ENCODE measurements at regions not wholly inside any gene's neighbourhood (a gene's known extent, or its start where the extent isn't known, plus 50 kb on each side); places are given as distances from the start of the nearest gene placed in this dataset.

GRCh38 chr11:45476126-45476525, 189.3 kb downstream of the CHST1 start:
- no peak for TF ChIP-seq SMC3 (IDR thresholded peaks at IDR 0.05; ENCODE audit: low read depth, low read length)
- Histone ChIP-seq H3K27me3 (ENCODE audit: insufficient read depth) (peaks cover 30% of the 10 kb centered on the region; the same call in 1 of the 2 replicates), H3K9me3 (no peaks in the 10 kb centered on the region), H3K4me3 (ENCODE audit: low read depth in 2 of 2, low read length in 1 of 2) (no peak overlapping the region), H2AFZ (ENCODE audit: low read depth) (no peak overlapping the region), H3K36me3 (replicated peaks in 1 of 2; ENCODE audit: control insufficient read depth in 1 of 2, insufficient read depth in 2 of 2, low read length in 1 of 2) (no peaks in the 10 kb centered on the region), H3F3A (replicated peaks; ENCODE audit: insufficient read depth) (no peaks in the 10 kb centered on the region), H3K4me2 (no peak overlapping the region), H3K27ac (ENCODE audit: low read depth in 2 of 2, low read length in 1 of 2) (no peak overlapping the region), H3K79me2 (ENCODE audit: insufficient read depth) (no peaks in the 10 kb centered on the region), H3K9me2 (no peaks in the 10 kb centered on the region), H4K20me1 (ENCODE audit: insufficient read depth) (no peaks in the 10 kb centered on the region), H3K9ac (no peak overlapping the region), H3K4me1 (ENCODE audit: control insufficient read depth in 1 of 2, insufficient read depth in 2 of 2, low read depth in 1 of 2, low read length in 1 of 2) (no peaks in the 10 kb centered on the region)
- CTCF ChIA-PET: interaction anchor here (0.8 to 1.4 kb wide), 2 partner anchors 23 to 296 kb away, joined by 3 read pairs; no protein-coding TSS in a partner anchor
- POLR2A ChIA-PET: interaction anchor here (0.8 kb wide), 1 partner anchor 10 kb away, joined by 3 read pairs; no protein-coding TSS in a partner anchor
- DNase-seq: no peak
- WGBS (ENCODE audit: low lambda C conversion rate): 36% methylated on average over 2 of the region's 2 CpGs

- H3K79me2 ChIP-seq (ENCODE audit: insufficient read depth): no peaks in the 10 kb centered on the region
- WGBS (ENCODE audit: low lambda C conversion rate): 25% methylated on average over 2 of the region's 2 CpGs
- no peaks in the 10 kb centered on the region for H4K20me1 ChIP-seq (ENCODE audit: insufficient read depth)
- no peaks in the 10 kb centered on the region for H3F3A ChIP-seq (replicated peaks; ENCODE audit: insufficient read depth)
- no peak overlapping the region for H3K27ac ChIP-seq (ENCODE audit: low read depth in 2 of 2, low read length in 1 of 2)
- TF ChIP-seq FOXM1 (IDR thresholded peaks at IDR 0.05; ENCODE audit: low read depth) (no peak), EP300 (IDR thresholded peaks at IDR 0.05; ENCODE audit: borderline replicate concordance in 1 of 2, low read depth in 1 of 2, low read length in 1 of 2) (no peak), TEAD4 (IDR thresholded peaks at IDR 0.05; ENCODE audit: borderline replicate concordance, insufficient read depth) (no peak), YY1 (IDR thresholded peaks at IDR 0.05; ENCODE audit: low read depth) (no peak), NRF1 (IDR thresholded peaks at IDR 0.05; ENCODE audit: low read depth, low read length) (no peak), NFIC (IDR thresholded peaks at IDR 0.05; ENCODE audit: borderline replicate concordance) (no peak), MEF2A (IDR thresholded peaks at IDR 0.05; ENCODE audit: borderline replicate concordance, low read depth) (no peak), JUND (IDR thresholded peaks at IDR 0.05) (no peak), ELF1 (IDR thresholded peaks at IDR 0.05) (no peak)
- DNase-seq: no peak
- no peak overlapping the region for H3K4me3 ChIP-seq (ENCODE audit: low read depth in 2 of 2, low read length in 1 of 2)
- peaks cover 25% of the 10 kb centered on the region; the same call in 1 of the 2 replicates for H3K27me3 ChIP-seq (ENCODE audit: insufficient read depth)
- no peaks in the 10 kb centered on the region for H3K9me2 ChIP-seq
- no peak overlapping the region for H3K4me2 ChIP-seq
- H3K9me3 ChIP-seq: no peaks in the 10 kb centered on the region
- H3K36me3 ChIP-seq (replicated peaks in 1 of 2; ENCODE audit: control insufficient read depth in 1 of 2, insufficient read depth in 2 of 2, low read length in 1 of 2): no peaks in the 10 kb centered on the region
- ChIA-PET POLR2A (no interaction called here), CTCF (interaction anchor here (1.1 kb wide), 1 partner anchor 10 kb away, joined by 3 read pairs; no protein-coding TSS in a partner anchor)
- H3K9ac ChIP-seq: no peak overlapping the region
- H2AFZ ChIP-seq (ENCODE audit: low read depth): no peak overlapping the region
- no peaks in the 10 kb centered on the region for H3K4me1 ChIP-seq (ENCODE audit: control insufficient read depth in 1 of 2, insufficient read depth in 2 of 2, low read depth in 1 of 2, low read length in 1 of 2)
Measured at GRCh38 chr11:45475173-45475572, 189.0 kb upstream of the SYT13 start.

GRCh38 chr11:45473341-45473895, 187.3 kb upstream of the SYT13 start:
- no peaks in the 10 kb centered on the region for H3K36me3 ChIP-seq (replicated peaks in 1 of 2; ENCODE audit: control insufficient read depth in 1 of 2, insufficient read depth in 2 of 2, low read length in 1 of 2)
- H3F3A ChIP-seq (replicated peaks; ENCODE audit: insufficient read depth): no peaks in the 10 kb centered on the region
- H3K9me2 ChIP-seq: no peaks in the 10 kb centered on the region
- H3K4me1 ChIP-seq (ENCODE audit: control insufficient read depth in 1 of 2, insufficient read depth in 2 of 2, low read depth in 1 of 2, low read length in 1 of 2): no peaks in the 10 kb centered on the region
- ChIA-PET CTCF (no interaction called here), POLR2A (no interaction called here)
- H3K79me2 ChIP-seq (ENCODE audit: insufficient read depth): no peaks in the 10 kb centered on the region
- H4K20me1 ChIP-seq (ENCODE audit: insufficient read depth): no peaks in the 10 kb centered on the region
- no peak overlapping the region for H2AFZ ChIP-seq (ENCODE audit: low read depth)
- no peak overlapping the region for H3K4me3 ChIP-seq (ENCODE audit: low read depth in 2 of 2, low read length in 1 of 2)
- no peak overlapping the region for H3K9ac ChIP-seq
- no peaks in the 10 kb centered on the region for H3K9me3 ChIP-seq
- no peak overlapping the region for H3K27ac ChIP-seq (ENCODE audit: low read depth in 2 of 2, low read length in 1 of 2)
- no peak overlapping the region for H3K4me2 ChIP-seq
- H3K27me3 ChIP-seq (ENCODE audit: insufficient read depth): peaks cover 19% of the 10 kb centered on the region; the same call in 1 of the 2 replicates
- WGBS (ENCODE audit: low lambda C conversion rate): 28% methylated on average over 3 of the region's 3 CpGs
- no peak for TF ChIP-seq RFX5 (IDR thresholded peaks at IDR 0.05; ENCODE audit: low read length)
- TF ChIP-seq TAF1 (IDR thresholded peaks at IDR 0.05; ENCODE audit: borderline replicate concordance, low read depth, low read length): no peak
- TF ChIP-seq NRF1 (IDR thresholded peaks at IDR 0.05; ENCODE audit: low read depth, low read length): no peak
- no peak for TF ChIP-seq CTCF (IDR thresholded peaks at IDR 0.05)
- no peak for TF ChIP-seq YY1 (IDR thresholded peaks at IDR 0.05; ENCODE audit: low read depth)
- no peak for TF ChIP-seq SMC3 (IDR thresholded peaks at IDR 0.05; ENCODE audit: low read depth, low read length)
- no peak for TF ChIP-seq FOSL2 (IDR thresholded peaks at IDR 0.05; ENCODE audit: borderline replicate concordance, low read depth)
- no peak for TF ChIP-seq IRF3 (IDR thresholded peaks at IDR 0.05; ENCODE audit: low read depth, low read length)
- no peak for TF ChIP-seq CHD2 (IDR thresholded peaks at IDR 0.05; ENCODE audit: low read length, partially characterized antibody)
- TF ChIP-seq GATA2 (CRISPR knock-in tag; IDR thresholded peaks at IDR 0.05): no peak
- TF ChIP-seq JUND (IDR thresholded peaks at IDR 0.05): no peak
- TF ChIP-seq FOXJ3 (CRISPR knock-in tag; IDR thresholded peaks at IDR 0.05): no peak
- no peak for TF ChIP-seq GABPA (IDR thresholded peaks at IDR 0.05; ENCODE audit: low read depth)
- no peak for DNase-seq
